ENCODE measurements at regions not wholly inside any gene's neighbourhood (a gene's known extent, or its start where the extent isn't known, plus 50 kb on each side); places are given as distances from the start of the nearest gene placed in this dataset.

DNA sequence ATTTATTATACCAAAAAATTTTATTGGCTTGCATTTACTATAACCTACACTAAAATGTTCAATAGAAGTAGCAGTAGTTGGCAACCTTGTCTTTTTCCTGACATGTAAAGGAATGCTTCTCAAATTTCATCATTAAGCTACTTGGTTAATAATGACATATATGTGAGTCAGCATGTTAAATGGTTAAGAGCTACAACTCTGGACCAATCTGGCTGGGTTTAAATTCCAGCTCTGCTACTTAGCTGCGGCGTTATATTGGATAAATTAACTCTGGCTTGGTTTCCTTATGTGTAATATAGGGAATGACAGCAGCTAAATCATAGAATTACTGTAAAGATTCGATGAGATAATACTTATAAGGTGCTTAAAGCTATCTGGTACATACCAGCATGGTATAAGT lies 53.7 kb upstream of the OTOGL start:
- Histone ChIP-seq H3K4me2 (ENCODE audit: insufficient read depth in 1 of 2, low read depth in 2 of 2, low read length in 2 of 2) (no peak overlapping the region), H3K23me2 (ENCODE audit: low read depth, low read length) (no peaks in the 10 kb centered on the region), H3K36me3 (ENCODE audit: control insufficient read depth in 2 of 4, insufficient read depth in 4 of 4, low read length in 3 of 4) (no peaks in the 10 kb centered on the region), H2BK12ac (ENCODE audit: low read depth, low read length) (no peak overlapping the region), H3K79me2 (ENCODE audit: control insufficient read depth in 1 of 2, insufficient read depth in 2 of 2, low read length in 2 of 2) (no peaks in the 10 kb centered on the region), H2BK20ac (ENCODE audit: low read length) (no peak overlapping the region), H3K56ac (replicated peaks; ENCODE audit: insufficient read length, low read depth, low read length) (no peak overlapping the region), H3K4ac (replicated peaks; ENCODE audit: insufficient read length, low read depth, low read length) (no peak overlapping the region), H2BK15ac (ENCODE audit: low read length) (no peak overlapping the region), H3K79me1 (ENCODE audit: low read depth, low read length) (no peaks in the 10 kb centered on the region), H2BK120ac (replicated peaks; ENCODE audit: low read depth, low read length) (no peak overlapping the region), H3K9me3 (ENCODE audit: insufficient read depth in 2 of 2, low read depth in 1 of 2, low read length in 1 of 2) (no peaks in the 10 kb centered on the region), H3K4me3 (ENCODE audit: extremely low read depth in 1 of 4, insufficient read depth in 2 of 4, low read depth in 3 of 4, low read length in 4 of 4) (no peak overlapping the region), H3K27ac (ENCODE audit: low read depth, low read length) (no peak overlapping the region), H3K27me3 (replicated peaks in 1 of 4; ENCODE audit: control insufficient read depth in 3 of 4, extremely low read depth in 1 of 4, insufficient read depth in 3 of 4, low read length in 3 of 4) (no peaks in the 10 kb centered on the region), H3K9ac (replicated peaks in 1 of 4; ENCODE audit: extremely low read depth in 1 of 4, low read depth in 3 of 4, low read length in 3 of 4) (no peak overlapping the region), H3K14ac (ENCODE audit: insufficient read length) (no peak overlapping the region), H2AK5ac (ENCODE audit: low read depth, low read length) (no peak overlapping the region), H3K23ac (ENCODE audit: insufficient read length) (no peak overlapping the region), H3K18ac (ENCODE audit: extremely low read depth, low read length) (no peak overlapping the region), H4K91ac (replicated peaks; ENCODE audit: insufficient read length, low read length) (no peak overlapping the region), H4K20me1 (replicated peaks in 1 of 2; ENCODE audit: control insufficient read depth in 1 of 2, insufficient read depth in 2 of 2, low read length in 2 of 2) (no peaks in the 10 kb centered on the region), H2BK5ac (ENCODE audit: low read depth, low read length) (no peak overlapping the region), H3K4me1 (replicated peaks in 1 of 4; ENCODE audit: control insufficient read depth in 3 of 4, insufficient read depth in 4 of 4, low read length in 3 of 4) (no peaks in the 10 kb centered on the region), H4K8ac (ENCODE audit: extremely low read depth, insufficient read depth, low read length) (no peak overlapping the region), H2AFZ (ENCODE audit: low read length) (no peak overlapping the region), H4K5ac (ENCODE audit: insufficient read length, low read depth, low read length) (no peak overlapping the region)
- POLR2A ChIA-PET (ENCODE audit: partially characterized antibody) = no interaction called here
- CTCF ChIA-PET (ENCODE audit: partially characterized antibody) = interaction anchor here (0.6 to 0.8 kb wide), 3 partner anchors 14 to 110 kb away, joined by 3 to 4 read pairs (median 3); partner anchors contain the start of gene PPP1R12A
- no peak for FAIRE-seq
- 94% methylated on average over 3 of the region's 3 CpGs; no CpG with 5 or more reads in 1 of the 2 experiments for WGBS, 2 experiments (ENCODE audit: extremely low coverage in 1 of 2, insufficient coverage in 1 of 2, insufficient read length in 1 of 2, insufficient replicate concordance in 2 of 2, low coverage in 1 of 2, low lambda C conversion rate in 2 of 2, missing lambda C conversion rate in 1 of 2)
- DNase-seq (ENCODE audit: low read depth in 1 of 2, low spot score in 2 of 2) = no peak
- no peak for TF ChIP-seq JUN (IDR thresholded peaks at IDR 0.05; ENCODE audit: low read depth, low read length)
- TF ChIP-seq SIX5 (IDR thresholded peaks at IDR 0.05; ENCODE audit: low read depth, low read length) = no peak
- TF ChIP-seq CBX5 (IDR thresholded peaks at IDR 0.05; ENCODE audit: low read depth, low read length) = no peak
- TF ChIP-seq BACH1 (IDR thresholded peaks at IDR 0.05; ENCODE audit: low read length) = no peak
- no peak for TF ChIP-seq POLR2A (IDR thresholded peaks at IDR 0.05; ENCODE audit: control extremely low read depth in 1 of 2, low read depth in 2 of 2, low read length in 2 of 2)
- TF ChIP-seq, protein P1, sequence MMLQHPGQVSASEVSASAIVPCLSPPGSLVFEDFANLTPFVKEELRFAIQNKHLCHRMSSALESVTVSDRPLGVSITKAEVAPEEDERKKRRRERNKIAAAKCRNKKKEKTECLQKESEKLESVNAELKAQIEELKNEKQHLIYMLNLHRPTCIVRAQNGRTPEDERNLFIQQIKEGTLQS (IDR thresholded peaks at IDR 0.05; ENCODE audit: insufficient read depth, low read depth, low read length) = no peak
- TF ChIP-seq TAF7 (optimal IDR thresholded peaks at IDR 0.05; ENCODE audit: borderline replicate concordance, low read depth, low read length) = no peak
- no peak for TF ChIP-seq CBX8 (IDR thresholded peaks at IDR 0.05; ENCODE audit: borderline replicate concordance, low read depth, low read length)
- no peak for TF ChIP-seq SP2 (IDR thresholded peaks at IDR 0.05; ENCODE audit: low read length)
- TF ChIP-seq POLR2AphosphoS5 (IDR thresholded peaks at IDR 0.05; ENCODE audit: low read depth, low read length) = no peak
